Hepatocyte (in vitro differentiated cells): ENCODE measurements at regions not wholly inside any gene's neighbourhood (a gene's known extent, or its start where the extent isn't known, plus 50 kb on each side); places are given as distances from the start of the nearest gene placed in this dataset.

Experiments used
- EZH2phosphoT487 ChIP-seq: fragments of 200-600 bp; sonication (generic); IDR thresholded peaks from one replicate; pipeline ENCODE4 v1.6.1; 2018; ENCODE audit warnings: antibody characterized with exemption, mild to moderate bottlenecking, low read depth, moderate library complexity; ENCODE audit not compliant: unreplicated experiment, severe bottlenecking
- TF ChIP-seq, protein P1 (sequence below): fragments of 200-600 bp; sonication (generic); IDR thresholded peaks from 2 replicates; pipeline ENCODE4 v1.5.1; 2016; ENCODE audit warnings: antibody characterized with exemption, mild to moderate bottlenecking; ENCODE audit not compliant: poor library complexity

DNA sequence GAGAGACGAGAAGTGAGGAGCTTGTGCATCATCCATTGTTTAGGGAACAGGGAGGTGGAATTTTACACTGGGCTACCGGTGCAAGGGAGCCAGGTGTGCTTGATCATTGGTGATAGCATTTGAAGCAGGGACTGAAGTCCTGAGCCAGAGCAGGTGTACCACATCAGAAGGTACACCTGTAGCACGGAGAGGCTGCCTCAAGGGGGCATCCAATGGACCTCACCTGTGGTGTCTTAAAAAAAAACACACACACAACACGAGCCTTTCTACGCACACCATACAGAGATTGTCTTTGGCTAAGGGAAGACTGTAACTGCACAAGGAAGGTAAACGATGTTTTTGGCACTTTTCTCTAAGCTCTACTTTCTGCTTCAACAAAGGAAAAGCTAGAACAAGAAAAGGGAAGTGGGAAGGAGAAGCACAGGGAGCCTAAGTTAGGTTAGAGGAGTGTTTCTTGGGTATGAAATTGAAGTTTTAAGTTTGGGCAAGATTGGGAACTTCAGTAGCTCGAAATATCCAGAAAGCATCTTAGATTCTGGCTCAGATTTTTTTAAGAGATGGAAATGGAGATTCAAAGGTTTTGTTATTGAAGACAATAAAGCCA, 334.3 kb upstream of the FBXO33 start:
- TF ChIP-seq, protein P1, sequence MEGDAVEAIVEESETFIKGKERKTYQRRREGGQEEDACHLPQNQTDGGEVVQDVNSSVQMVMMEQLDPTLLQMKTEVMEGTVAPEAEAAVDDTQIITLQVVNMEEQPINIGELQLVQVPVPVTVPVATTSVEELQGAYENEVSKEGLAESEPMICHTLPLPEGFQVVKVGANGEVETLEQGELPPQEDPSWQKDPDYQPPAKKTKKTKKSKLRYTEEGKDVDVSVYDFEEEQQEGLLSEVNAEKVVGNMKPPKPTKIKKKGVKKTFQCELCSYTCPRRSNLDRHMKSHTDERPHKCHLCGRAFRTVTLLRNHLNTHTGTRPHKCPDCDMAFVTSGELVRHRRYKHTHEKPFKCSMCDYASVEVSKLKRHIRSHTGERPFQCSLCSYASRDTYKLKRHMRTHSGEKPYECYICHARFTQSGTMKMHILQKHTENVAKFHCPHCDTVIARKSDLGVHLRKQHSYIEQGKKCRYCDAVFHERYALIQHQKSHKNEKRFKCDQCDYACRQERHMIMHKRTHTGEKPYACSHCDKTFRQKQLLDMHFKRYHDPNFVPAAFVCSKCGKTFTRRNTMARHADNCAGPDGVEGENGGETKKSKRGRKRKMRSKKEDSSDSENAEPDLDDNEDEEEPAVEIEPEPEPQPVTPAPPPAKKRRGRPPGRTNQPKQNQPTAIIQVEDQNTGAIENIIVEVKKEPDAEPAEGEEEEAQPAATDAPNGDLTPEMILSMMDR, result no peak
- TF ChIP-seq EZH2phosphoT487, result no peak
